ENCODE measurements at regions not wholly inside any gene's neighbourhood (a gene's known extent, or its start where the extent isn't known, plus 50 kb on each side); places are given as distances from the start of the nearest gene placed in this dataset.

- Mint-ChIP-seq H3K9me3 (peaks cover 0 to 6% (median 4%) of the 10 kb centered on the region in 7 donors), H3K36me3 (no peaks in the 10 kb centered on the region), H3K27me3 (peaks cover 9 to 28% (median 22%) of the 10 kb centered on the region in 3 donors), H3K27ac (peak overlapping the region in 1 of 6 donors; percentile 9), H3K4me1 (no peaks in the 10 kb centered on the region), H3K4me3 (no peak overlapping the region)
- no peak for ATAC-seq (ENCODE audit: low read depth in 2 of 2)
- no peak for DNase-seq
Measured at GRCh38 chr1:13878021-13878420, 178.0 kb downstream of the PRDM2 start.

DNA sequence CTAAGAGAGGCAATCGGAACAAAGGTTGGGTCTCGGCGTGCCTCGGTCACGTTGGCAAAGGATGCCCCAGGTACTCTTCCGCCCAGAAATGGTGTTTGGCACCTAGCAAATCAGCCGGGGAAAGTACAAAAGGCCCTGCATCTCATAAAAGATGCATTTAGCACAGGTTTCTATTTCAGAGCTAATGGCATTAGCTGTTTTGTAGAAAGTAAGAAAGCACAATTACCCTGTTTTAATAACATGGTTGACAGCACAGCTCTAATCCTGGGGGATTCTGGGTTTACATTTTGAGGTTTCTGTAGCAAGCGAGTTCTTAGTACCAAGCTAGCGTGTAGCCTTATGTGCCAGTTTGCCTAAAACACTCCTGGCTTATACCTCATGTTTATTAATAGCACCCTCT, 178.5 kb downstream of the PRDM2 start:
- ATAC-seq (ENCODE audit: low read depth in 2 of 2) (no peak), DNase-seq (no peak)
- Mint-ChIP-seq H3K4me1 (no peaks in the 10 kb centered on the region), H3K36me3 (no peaks in the 10 kb centered on the region), H3K9me3 (peaks cover 0 to 6% (median 4%) of the 10 kb centered on the region in 7 donors), H3K27ac (no peak overlapping the region), H3K27me3 (peaks cover 9 to 28% (median 22%) of the 10 kb centered on the region in 3 donors), H3K4me3 (no peak overlapping the region)

DNA sequence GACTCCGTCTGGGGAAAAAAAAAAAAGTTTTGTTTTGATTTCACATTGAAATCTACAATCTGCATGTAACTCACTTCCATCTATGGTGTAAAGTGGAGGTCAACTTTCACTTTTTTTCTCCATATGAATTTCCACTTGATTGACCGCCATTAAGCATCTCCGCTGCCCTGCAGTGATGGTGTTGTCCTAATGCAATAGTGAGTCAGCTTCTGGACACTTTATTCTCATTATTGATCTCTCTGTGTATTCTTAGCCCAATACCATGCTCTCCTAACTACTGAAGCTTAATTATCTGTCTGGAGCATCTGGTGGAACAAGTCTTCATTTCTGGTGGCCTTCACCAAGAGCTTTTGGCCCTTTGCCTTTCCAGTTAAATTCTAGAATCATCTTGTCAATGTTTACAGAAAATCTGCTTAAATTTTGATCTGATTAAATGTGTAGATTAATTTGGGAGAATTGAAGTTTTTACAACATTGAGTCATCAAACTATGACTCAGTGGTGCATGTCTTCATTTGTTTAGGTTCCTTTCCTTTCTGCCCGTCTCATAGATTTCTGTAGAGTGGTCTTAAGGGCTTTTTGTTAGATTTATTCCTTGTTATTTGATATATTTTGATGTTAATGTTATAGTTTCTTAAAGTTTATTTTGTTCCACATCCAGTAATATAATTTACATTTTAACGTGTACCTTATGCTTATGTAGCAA, 181.5 kb downstream of the PRDM2 start:
- no peak for DNase-seq
- Mint-ChIP-seq H3K4me3 (no peak overlapping the region), H3K9me3 (peaks cover 0 to 3% (median 0%) of the 10 kb centered on the region in 7 donors), H3K4me1 (no peaks in the 10 kb centered on the region), H3K27ac (no peak overlapping the region), H3K36me3 (no peaks in the 10 kb centered on the region), H3K27me3 (peaks cover 17 to 33% (median 25%) of the 10 kb centered on the region in 3 donors)
- ATAC-seq (ENCODE audit: low read depth in 2 of 2): no peak

- DNase-seq (no peak), ATAC-seq (ENCODE audit: low read depth in 2 of 2) (no peak)
- Mint-ChIP-seq H3K27ac (no peak overlapping the region), H3K9me3 (peaks cover 0 to 12% (median 4%) of the 10 kb centered on the region in 7 donors), H3K36me3 (no peaks in the 10 kb centered on the region), H3K27me3 (peaks cover 19 to 27% (median 19%) of the 10 kb centered on the region in 3 donors), H3K4me3 (no peak overlapping the region), H3K4me1 (peaks cover 0 to 8% (median 0%) of the 10 kb centered on the region in 3 donors)
Measured at GRCh38 chr1:13888351-13888986, 188.5 kb downstream of the PRDM2 start.

GRCh38 chr1:13889495-13889894, 189.5 kb downstream of the PRDM2 start:
- Mint-ChIP-seq H3K9me3 (peaks cover 0 to 12% (median 4%) of the 10 kb centered on the region in 7 donors), H3K4me3 (no peak overlapping the region), H3K4me1 (peaks cover 0 to 11% (median 0%) of the 10 kb centered on the region in 3 donors), H3K36me3 (no peaks in the 10 kb centered on the region), H3K27me3 (peaks cover 24 to 35% (median 24%) of the 10 kb centered on the region in 3 donors), H3K27ac (no peak overlapping the region)
- no peak for DNase-seq
- ATAC-seq (ENCODE audit: low read depth in 2 of 2): no peak

DNA sequence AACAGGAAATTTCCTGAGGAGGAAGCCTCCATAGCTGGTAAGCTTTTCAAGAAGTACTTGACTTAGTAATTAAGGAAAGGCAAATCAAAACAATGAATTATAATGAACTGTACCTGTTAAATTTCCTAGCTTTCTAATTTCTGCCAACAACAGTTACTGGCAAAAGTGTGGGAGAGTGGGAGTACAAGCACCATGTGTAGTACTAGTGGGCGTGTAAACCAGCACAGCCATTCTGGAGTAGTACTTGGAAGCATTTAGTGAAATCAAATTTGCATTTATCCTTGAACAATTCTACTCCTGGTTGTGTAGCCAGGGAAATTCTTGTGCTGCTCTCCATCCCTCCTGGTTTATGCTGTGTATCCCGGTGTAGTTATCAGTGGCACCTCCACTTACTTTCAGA, 190.8 kb downstream of the PRDM2 start:
- H3K27ac Mint-ChIP-seq: no peak overlapping the region
- H3K4me3 Mint-ChIP-seq: no peak overlapping the region
- H3K36me3 Mint-ChIP-seq: no peaks in the 10 kb centered on the region
- H3K4me1 Mint-ChIP-seq: peaks cover 0 to 11% (median 0%) of the 10 kb centered on the region in 3 donors
- H3K27me3 Mint-ChIP-seq: peaks cover 24 to 36% (median 25%) of the 10 kb centered on the region in 3 donors
- DNase-seq (no peak), ATAC-seq (ENCODE audit: low read depth in 2 of 2) (no peak)
- peaks cover 0 to 12% (median 4%) of the 10 kb centered on the region in 7 donors for H3K9me3 Mint-ChIP-seq

- no peak for DNase-seq
- ATAC-seq (ENCODE audit: low read depth in 2 of 2): no peak
- Mint-ChIP-seq H3K36me3 (no peaks in the 10 kb centered on the region), H3K4me1 (peaks cover 0 to 11% (median 0%) of the 10 kb centered on the region in 3 donors), H3K27me3 (peaks cover 24 to 37% (median 25%) of the 10 kb centered on the region in 3 donors), H3K4me3 (peak overlapping the region in 4 of 8 donors; percentile 20 to 63 (median 35)), H3K27ac (peak overlapping the region in 1 of 6 donors; percentile 7), H3K9me3 (peaks cover 0 to 12% (median 4%) of the 10 kb centered on the region in 7 donors)
Measured at GRCh38 chr1:13892198-13892597, 192.2 kb downstream of the PRDM2 start.

DNA sequence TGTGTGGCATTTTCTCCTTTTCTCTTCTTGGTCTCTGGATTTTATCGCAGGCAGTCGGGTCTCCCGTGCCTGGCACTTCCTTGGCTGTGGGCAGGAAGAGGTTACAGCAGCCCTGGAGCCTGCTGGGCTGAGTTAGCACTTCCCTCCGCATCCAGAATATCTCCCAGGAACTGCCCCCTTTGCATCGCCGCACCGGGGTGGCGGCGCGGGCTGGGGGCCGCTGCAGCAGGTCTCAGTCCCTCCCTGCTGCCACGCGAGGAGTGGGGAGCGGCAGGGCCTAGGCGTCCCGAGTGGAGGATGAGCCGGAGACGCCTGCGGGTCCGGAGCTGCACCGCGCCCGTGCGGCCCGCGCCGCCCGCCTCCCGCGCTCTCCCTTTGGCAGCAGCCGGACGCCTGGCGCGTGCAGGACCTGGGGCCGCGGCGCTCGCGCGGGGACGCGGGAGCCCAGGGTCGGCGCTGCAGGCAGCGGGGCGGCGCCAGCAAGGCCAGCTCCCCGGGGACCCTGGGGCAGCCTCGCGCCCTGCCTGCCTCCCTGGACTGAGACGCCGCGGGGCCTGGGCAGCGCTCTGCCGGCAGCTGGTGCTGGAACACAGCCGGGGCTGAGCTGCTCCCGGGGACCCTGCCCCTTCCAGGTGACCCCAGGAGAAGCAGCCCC, 192.8 kb downstream of the PRDM2 start:
- H3K27me3 Mint-ChIP-seq: peaks cover 24 to 40% (median 28%) of the 10 kb centered on the region in 3 donors
- ATAC-seq (ENCODE audit: low read depth in 2 of 2) (no peak), DNase-seq (no peak)
- H3K4me3 Mint-ChIP-seq: peak overlapping the region in 4 of 8 donors; percentile 13 to 63 (median 35)
- peaks cover 0 to 11% (median 0%) of the 10 kb centered on the region in 3 donors for H3K4me1 Mint-ChIP-seq
- peaks cover 0 to 12% (median 4%) of the 10 kb centered on the region in 7 donors for H3K9me3 Mint-ChIP-seq
- no peaks in the 10 kb centered on the region for H3K36me3 Mint-ChIP-seq
- no peak overlapping the region for H3K27ac Mint-ChIP-seq

DNA sequence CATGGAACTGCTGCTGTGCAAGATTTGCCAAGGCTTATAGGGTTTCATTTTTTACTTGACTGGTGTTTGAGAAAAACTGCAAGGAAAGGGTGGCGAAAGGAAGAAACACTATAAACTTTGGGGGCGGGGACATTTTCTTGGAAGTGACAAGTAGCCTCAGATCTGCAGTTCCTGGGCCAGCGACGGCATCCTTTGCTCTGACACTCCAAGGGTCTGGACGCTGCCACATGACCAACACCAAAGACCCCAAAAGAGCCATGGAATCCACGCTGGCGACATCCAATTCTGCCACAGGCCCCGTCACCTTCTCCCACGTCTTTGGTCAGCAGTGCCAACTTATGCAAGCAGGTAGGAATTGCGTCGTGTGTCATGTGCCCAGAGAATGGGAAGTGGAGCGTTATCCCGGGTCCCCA, 193.4 kb downstream of the PRDM2 start:
- H3K4me3 Mint-ChIP-seq: peak overlapping the region in 3 of 8 donors; percentile 35 to 50 (median 45)
- DNase-seq (no peak), ATAC-seq (ENCODE audit: low read depth in 2 of 2) (no peak)
- peaks cover 0 to 12% (median 4%) of the 10 kb centered on the region in 7 donors for H3K9me3 Mint-ChIP-seq
- H3K4me1 Mint-ChIP-seq: peaks cover 0 to 11% (median 0%) of the 10 kb centered on the region in 3 donors
- H3K27ac Mint-ChIP-seq: peak overlapping the region in 1 of 6 donors; percentile 68
- peaks cover 24 to 40% (median 32%) of the 10 kb centered on the region in 3 donors for H3K27me3 Mint-ChIP-seq
- no peaks in the 10 kb centered on the region for H3K36me3 Mint-ChIP-seq

- no peak for ATAC-seq (ENCODE audit: low read depth in 2 of 2)
- H3K27ac Mint-ChIP-seq: no peak overlapping the region
- no peak for DNase-seq
- H3K9me3 Mint-ChIP-seq: no peaks in the 10 kb centered on the region
- no peak overlapping the region for H3K4me3 Mint-ChIP-seq
- H3K36me3 Mint-ChIP-seq: no peaks in the 10 kb centered on the region
- peaks cover 0 to 11% (median 0%) of the 10 kb centered on the region in 3 donors for H3K4me1 Mint-ChIP-seq
- H3K27me3 Mint-ChIP-seq: peaks cover 24 to 54% (median 35%) of the 10 kb centered on the region in 3 donors
Measured at GRCh38 chr1:13896932-13897331, 196.9 kb downstream of the PRDM2 start.

GRCh38 chr1:13898406-13898805, 198.4 kb downstream of the PRDM2 start:
- Mint-ChIP-seq H3K27ac (no peak overlapping the region), H3K4me1 (peaks cover 0 to 3% (median 0%) of the 10 kb centered on the region in 3 donors), H3K36me3 (peaks cover 0 to 2% of the 10 kb centered on the region in 2 donors), H3K9me3 (peaks cover 0 to 2% (median 0%) of the 10 kb centered on the region in 7 donors), H3K27me3 (peaks cover 25 to 59% (median 35%) of the 10 kb centered on the region in 3 donors), H3K4me3 (no peak overlapping the region)
- ATAC-seq (ENCODE audit: low read depth in 2 of 2): no peak
- no peak for DNase-seq

DNA sequence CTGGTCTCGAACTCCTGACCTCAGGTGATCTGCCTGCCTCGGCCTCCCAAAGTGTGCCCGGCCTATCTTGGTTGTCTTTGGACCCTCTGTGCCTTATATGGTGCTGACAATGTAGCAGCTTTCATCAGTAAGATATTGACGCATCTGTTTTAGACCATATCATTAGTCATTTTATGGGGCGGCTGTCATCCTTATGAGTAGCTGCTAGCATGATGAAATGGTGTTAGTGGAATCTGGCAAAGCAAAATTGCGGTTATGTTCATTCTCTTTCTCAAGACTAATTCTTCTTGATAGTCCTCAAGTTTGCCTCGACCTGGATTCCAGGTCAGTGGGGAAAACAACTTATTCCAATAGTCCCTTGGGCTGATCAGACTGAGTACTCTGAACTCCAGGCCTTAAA, 199.9 kb downstream of the PRDM2 start:
- ATAC-seq (ENCODE audit: low read depth in 2 of 2) (no peak), DNase-seq (no peak)
- no peaks in the 10 kb centered on the region for H3K4me1 Mint-ChIP-seq
- H3K27me3 Mint-ChIP-seq: peaks cover 15 to 56% (median 29%) of the 10 kb centered on the region in 3 donors
- peaks cover 4 to 15% of the 10 kb centered on the region in 2 donors for H3K36me3 Mint-ChIP-seq
- no peak overlapping the region for H3K4me3 Mint-ChIP-seq
- H3K27ac Mint-ChIP-seq: no peak overlapping the region
- H3K9me3 Mint-ChIP-seq: peaks cover 5 to 15% (median 9%) of the 10 kb centered on the region in 7 donors

- H3K27me3 Mint-ChIP-seq: peaks cover 8 to 52% (median 22%) of the 10 kb centered on the region in 3 donors
- no peak for DNase-seq
- H3K4me3 Mint-ChIP-seq: no peak overlapping the region
- no peaks in the 10 kb centered on the region for H3K4me1 Mint-ChIP-seq
- H3K27ac Mint-ChIP-seq: no peak overlapping the region
- H3K9me3 Mint-ChIP-seq: peaks cover 6 to 20% (median 10%) of the 10 kb centered on the region in 7 donors
- peaks cover 6 to 17% of the 10 kb centered on the region in 2 donors for H3K36me3 Mint-ChIP-seq
- no peak for ATAC-seq (ENCODE audit: low read depth in 2 of 2)
Measured at GRCh38 chr1:13900583-13900982, 200.6 kb downstream of the PRDM2 start.
